Myocyte (in vitro differentiated cells): ENCODE measurements at regions not wholly inside any gene's neighbourhood (a gene's known extent, or its start where the extent isn't known, plus 50 kb on each side); places are given as distances from the start of the nearest gene placed in this dataset.
A peak's percentile ranks its signal among the peaks of the same experiment; 100 is the strongest.

ENCODE experiments used
- DNase-seq: peaks from one replicate; pipeline ENCODE4 v3.0.0-alpha.2; 2012; ENCODE audit warnings: low read depth

DNA sequence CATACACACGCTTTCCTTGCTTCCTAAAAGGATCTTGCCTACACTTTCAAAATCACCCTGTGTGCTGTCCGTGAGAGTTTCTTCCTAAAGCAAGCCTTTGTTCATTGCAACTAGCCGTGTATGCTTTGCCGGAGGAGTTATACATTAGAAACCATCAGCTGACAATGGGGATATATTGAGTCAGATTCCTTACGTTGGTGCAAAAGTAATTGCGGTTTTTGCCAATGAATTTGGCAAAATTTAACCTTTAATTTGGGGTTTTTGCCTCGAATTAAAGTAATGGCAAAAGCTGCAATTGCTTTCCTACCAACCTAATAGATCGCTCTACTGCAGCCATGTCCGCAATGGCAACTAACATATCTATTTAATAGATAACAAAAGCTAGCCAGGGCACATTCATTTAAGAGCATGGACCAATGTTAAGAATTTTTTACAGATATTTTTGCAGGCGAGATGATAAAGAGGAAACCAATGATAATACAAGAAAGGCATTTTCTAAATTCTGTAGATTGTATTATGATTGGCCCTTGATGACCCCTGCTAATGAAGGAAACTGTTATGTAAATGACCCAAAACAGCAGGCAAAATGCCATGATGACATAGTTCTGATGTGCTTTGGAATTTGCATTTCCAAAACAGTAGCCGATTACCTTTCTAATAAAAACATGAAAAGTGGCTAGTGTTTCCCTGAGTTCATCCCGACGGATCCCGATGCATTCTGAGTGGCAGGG is 184.8 kb upstream of the NRP1 start:
- no peak for DNase-seq

DNA sequence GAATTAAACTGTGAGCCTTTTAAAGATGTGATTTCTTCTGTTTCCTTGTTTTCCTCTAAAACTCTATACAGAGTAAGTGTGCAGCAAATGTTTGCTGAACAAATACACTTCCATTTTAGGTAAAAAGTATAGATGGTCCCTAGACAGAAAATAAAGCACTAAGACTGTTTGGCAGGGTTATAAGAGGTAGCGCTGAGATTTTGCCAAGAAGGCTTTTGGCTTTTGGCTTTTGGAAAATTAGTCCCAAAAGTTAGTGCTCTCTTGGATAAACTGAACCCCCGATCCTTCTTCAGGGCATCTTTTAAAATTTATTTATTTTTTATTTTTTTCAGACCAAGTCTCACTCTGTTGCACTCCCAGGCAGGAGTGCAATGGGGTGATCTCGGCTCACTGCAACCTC is 175.7 kb upstream of the NRP1 start:
- DNase-seq = no peak

GRCh38 chr10:33509231-33509831 is 174.9 kb upstream of the NRP1 start:
- DNase-seq = peak; percentile 71

DNA sequence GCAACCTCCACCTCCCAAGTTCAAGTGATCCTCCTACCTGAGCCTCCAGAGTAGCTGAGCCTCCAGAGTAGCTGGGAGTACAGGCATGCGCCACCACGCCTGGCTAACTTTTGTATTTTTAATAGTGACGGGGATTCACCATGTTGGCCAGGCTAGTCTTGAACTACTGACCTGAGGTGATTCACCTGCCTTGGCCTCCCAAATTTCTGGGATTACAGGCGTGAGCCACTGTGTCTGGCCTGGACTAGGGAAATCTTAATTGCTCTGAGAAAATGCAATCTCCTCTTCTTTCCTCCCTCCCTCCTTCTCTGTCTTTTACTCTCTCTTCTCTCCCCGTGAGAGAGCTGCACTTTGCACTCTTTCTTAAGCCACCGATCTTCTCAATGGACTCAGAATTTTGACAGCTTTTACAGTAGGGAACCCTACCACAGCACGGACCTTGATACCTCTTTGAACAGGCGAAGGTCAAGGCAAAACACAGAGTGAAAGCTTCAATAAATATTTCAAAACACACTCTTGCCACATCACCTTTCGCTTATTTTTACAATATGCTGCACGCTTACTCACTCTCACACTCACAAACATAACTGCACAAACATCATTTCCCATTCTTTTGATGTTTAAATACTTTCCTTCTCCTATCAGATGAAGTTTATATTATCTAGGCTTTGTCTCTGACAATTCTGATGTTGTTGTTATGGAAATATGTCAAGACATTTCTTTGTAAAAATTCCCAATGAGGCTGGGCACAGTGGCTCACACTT is 173.4 kb upstream of the NRP1 start:
- DNase-seq = no peak

- no peak for DNase-seq
Observed at GRCh38 chr10:33506838-33507661, 172.6 kb upstream of the NRP1 start.

DNA sequence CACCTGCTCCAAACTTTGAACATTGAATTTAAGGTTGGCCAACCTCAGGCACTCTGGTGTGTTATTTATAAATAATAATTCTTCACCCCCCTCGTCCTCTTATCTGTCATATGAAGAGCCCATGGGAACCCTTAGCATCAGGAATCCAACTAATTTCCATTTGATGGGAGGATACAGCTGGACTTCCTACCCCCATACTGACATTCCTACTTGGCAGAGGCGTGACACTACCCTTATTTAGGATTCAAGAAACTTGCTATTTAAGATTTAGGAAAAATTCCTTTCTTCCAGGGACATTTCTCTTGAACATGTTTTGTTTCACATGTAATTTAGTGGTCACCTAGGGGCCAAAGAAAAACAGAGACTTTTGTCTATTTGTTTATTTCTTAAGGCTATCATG is 171.9 kb upstream of the NRP1 start:
- peak; percentile 25 for DNase-seq

DNA sequence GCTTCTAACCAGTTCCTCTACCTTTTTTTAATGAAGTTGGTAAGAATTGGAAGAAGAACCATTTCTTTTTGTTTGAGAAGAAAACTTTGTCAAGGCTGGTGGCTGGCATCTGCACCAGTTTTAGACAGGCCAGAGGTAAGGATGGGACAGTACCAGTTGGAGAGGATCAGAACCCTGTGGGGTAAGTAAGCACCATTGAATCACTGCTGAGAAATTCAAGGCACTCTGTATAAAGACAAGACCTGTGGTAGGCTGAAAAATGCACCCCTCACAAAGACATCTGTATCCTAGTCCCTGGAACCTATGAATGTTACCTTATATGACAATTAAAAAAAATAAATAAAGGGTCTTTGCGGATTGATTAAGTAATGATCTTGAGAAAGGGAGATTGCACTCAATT is 166.7 kb upstream of the NRP1 start:
- no peak for DNase-seq

- no peak for DNase-seq
Observed at GRCh38 chr10:33498391-33498891, 164.0 kb upstream of the NRP1 start.

DNA sequence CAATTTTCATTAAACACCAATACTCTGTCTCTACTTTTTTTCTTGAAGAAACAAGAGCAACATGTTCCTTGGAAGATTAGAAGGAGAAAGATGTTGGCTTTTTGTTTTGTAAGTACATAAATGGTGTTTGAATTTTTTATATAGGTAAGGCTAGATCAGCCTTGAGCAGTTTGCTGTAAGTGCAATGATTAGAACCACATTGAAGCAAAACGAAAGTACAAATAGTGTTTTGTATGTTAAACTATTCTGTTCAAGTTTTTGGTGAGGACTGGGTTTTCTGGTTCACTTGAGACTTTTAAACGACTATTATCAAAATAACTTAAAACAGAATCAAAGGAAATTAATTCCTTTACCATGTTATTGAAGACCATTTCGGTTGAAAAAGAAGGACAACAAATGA is 162.9 kb upstream of the NRP1 start:
- DNase-seq = no peak

DNA sequence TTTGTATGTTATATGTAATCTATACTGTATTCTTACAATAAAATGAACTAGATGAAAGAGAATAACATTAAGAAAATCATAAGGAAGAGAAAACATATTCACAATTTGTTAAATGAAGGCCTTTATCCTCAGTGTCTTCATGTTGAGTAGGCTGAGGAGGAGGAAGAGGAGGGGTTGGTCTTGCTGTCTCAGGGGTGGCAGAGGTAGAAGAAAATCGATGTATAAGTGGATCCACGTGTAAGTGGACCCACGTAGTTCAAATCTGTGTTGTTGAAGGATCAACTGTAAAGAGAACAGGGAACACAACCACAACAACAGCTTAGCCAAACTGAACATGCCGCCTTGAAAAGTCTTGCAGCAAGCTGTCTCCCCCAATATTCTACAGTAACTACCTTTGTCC is 161.6 kb upstream of the NRP1 start:
- no peak for DNase-seq

- no peak for DNase-seq
Observed at GRCh38 chr10:33494694-33495265, 160.3 kb upstream of the NRP1 start.

DNA sequence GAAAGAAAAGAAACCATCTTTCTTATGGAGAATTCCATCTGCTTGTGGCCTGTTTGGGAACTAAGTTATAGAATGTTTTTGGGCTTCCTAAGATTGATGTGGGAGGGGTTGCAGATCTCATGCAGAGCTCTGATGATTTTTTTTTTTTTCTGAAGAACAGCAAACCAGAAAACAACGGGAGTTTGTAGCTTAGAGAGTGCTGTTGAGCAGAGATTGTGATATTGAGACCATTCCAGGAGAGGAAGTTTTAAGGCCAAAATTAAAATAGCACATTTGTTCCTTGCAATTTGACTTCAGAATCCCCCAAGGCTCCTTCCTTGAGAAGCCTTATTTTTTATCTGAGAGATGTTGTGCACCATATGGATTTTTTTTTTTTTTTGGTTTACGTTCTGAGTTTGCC is 159.5 kb upstream of the NRP1 start:
- no peak for DNase-seq

DNA sequence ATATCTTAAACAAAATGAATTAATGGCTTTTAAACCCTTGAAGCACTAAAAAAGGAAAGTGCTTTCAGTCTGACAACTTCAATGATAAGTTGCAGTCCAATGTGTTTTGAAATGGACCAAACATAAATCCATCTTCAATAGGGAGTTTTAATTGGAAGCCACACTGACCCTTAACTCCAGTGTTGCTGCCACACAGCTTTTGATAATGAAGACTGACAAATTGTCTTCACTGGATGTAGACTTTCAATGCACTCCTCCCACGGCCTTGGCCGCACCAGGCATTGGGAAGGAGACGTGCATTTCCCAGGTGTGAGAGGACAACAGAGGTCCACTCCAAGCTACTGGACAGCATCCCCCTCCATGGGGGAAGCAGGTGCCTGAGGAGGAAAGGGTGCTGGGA is 159.0 kb upstream of the NRP1 start:
- DNase-seq = no peak

DNA sequence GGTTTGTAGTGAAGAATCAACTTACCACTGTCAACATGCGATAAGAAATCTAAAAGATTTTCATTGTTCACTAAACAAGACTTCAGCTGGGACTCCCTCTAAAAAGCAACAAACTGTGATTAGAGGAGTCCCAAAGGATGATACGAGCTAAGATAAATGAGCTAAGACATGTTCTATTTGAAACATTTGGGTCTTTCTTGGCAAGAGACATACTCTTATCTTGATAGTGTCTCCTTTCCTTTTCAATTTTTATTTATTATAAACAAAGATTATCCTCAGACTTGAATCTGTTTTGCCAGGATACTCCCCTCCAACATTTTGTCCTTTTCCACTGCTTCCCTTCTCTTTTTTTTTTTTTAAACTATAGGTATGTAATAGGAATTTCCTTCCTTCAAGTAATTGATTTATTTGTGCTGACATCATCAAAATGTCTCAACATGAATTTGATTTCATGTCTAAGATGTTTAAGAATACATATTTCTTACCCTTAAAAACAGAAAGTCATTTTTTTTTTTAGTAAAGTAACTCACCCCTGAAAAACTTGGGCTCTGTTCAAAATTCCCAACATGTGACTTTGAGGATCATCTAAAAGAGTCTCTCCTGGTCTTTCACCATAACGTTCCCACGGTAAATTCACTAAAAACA is 158.4 kb upstream of the NRP1 start:
- DNase-seq = peak; percentile 8

- no peak for DNase-seq
Observed at GRCh38 chr10:33489501-33490176, 155.2 kb upstream of the NRP1 start.

- DNase-seq = peak; percentile 14
Observed at GRCh38 chr10:33487014-33487776, 152.7 kb upstream of the NRP1 start.

DNA sequence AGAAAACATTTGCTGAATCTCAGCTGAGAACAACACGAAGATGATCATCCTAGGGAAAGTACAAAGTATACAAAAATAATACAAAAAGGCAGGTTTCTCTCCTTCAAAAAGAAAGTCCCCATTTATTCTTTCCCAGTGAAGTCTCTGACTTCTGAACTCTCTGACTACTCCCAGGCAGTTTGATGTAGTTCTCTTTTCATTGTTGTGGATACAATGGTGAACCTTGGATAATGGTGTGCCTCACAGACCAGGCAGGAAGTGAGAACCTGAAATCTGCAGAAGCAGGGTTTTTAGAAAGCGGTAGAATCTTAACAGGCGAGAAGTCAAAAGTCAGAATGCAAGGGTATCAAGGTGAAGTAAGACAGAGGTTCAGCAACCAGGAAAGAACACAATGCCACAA is 150.8 kb upstream of the NRP1 start:
- no peak for DNase-seq

DNA sequence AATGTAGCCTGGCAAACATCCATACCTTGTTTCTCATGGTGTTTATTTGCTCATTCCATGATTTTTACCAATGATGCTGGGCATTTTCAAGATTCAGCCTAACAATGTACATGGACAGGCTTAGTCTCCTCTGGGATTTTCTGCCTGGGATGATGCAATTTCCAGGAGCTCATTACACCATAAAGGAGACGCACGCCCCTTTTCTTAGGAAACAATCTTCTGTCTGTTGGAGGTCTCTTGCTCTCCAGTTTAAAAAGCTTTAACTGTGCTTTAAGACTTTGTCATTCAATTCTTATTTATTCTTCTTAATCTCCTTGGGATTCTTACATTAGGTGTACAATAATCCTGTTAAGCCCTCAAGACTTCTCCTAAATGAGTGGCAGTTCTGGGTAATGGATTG is 150.3 kb upstream of the NRP1 start:
- no peak for DNase-seq

DNA sequence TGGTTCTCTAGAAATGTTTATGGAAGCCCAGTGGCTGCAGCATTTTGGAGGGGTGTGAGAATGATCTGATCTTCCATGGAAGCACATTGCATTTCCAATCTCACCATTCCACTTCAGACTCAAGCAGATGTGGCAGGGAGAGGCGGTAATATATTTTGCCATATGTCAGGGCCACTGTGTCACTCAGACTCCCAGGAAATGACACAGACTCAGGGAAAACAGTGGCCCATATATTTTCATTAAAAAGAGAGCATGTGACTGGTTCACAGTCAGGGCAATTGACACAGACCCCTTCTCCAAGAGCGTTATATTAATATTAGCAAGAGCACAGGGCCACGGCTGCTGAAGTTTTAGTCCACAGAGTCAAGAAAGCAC is 149.3 kb upstream of the NRP1 start:
- DNase-seq = no peak
